HepG2 (cell line): ENCODE measurements at regions not wholly inside any gene's neighbourhood (a gene's known extent, or its start where the extent isn't known, plus 50 kb on each side); places are given as distances from the start of the nearest gene placed in this dataset.

Experiments used
- BCL3 ChIP-seq: sonication (generic); formaldehyde crosslinking; IDR thresholded peaks from 2 replicates; pipeline ENCODE4 v1.5.1; 2020; ENCODE audit warnings: mild to moderate bottlenecking, missing genetic modification reagents, moderate library complexity
- DPF2 ChIP-seq: sonication (generic); formaldehyde crosslinking; IDR thresholded peaks from 2 replicates; pipeline ENCODE4 v1.4.0; 2020; ENCODE audit warnings: mild to moderate bottlenecking, low read depth, missing genetic modification reagents, borderline replicate concordance
- MED1 ChIP-seq: sonication (generic); formaldehyde crosslinking; IDR thresholded peaks from 2 replicates; pipeline ENCODE4 v1.4.0; 2020; ENCODE audit warnings: missing genetic modification reagents
- NFYB ChIP-seq: sonication (generic); formaldehyde crosslinking; IDR thresholded peaks from 2 replicates; pipeline ENCODE4 v1.4.0; 2020; ENCODE audit warnings: missing genetic modification reagents
- RAD21 ChIP-seq: fragments of 450-650 bp; formaldehyde crosslinking; IDR thresholded peaks from 2 replicates; pipeline ENCODE4 v1.5.0; 2020; ENCODE audit warnings: mild to moderate bottlenecking
- SAFB2 ChIP-seq: sonication (generic); formaldehyde crosslinking; IDR thresholded peaks from 2 replicates; pipeline ENCODE4 v1.5.1; 2020; ENCODE audit warnings: missing genetic modification reagents, low read depth, mild to moderate bottlenecking, borderline replicate concordance
- TBX3 ChIP-seq: fragments of 450-650 bp; IDR thresholded peaks from 2 replicates; pipeline ENCODE4 v1.6.1; 2017; ENCODE audit warnings: antibody characterized with exemption, mild to moderate bottlenecking, inconsistent platforms, borderline replicate concordance
- TSC22D2 ChIP-seq: sonication (generic); formaldehyde crosslinking; IDR thresholded peaks from 2 replicates; pipeline ENCODE4 v1.5.1; 2020; ENCODE audit warnings: missing genetic modification reagents, mild to moderate bottlenecking, borderline replicate concordance
- ZNF180 ChIP-seq: sonication (generic); formaldehyde crosslinking; IDR thresholded peaks from 2 replicates; pipeline ENCODE4 v1.4.0; 2020; ENCODE audit warnings: low read depth, missing genetic modification reagents, borderline replicate concordance
- ZNF335 ChIP-seq: sonication (generic); formaldehyde crosslinking; IDR thresholded peaks from 2 replicates; pipeline ENCODE4 v1.4.0; 2020; ENCODE audit warnings: missing genetic modification reagents
- ZNF468 ChIP-seq: sonication (generic); formaldehyde crosslinking; IDR thresholded peaks from 2 replicates; pipeline ENCODE4 v1.8.0; 2022; ENCODE audit warnings: mild to moderate bottlenecking, moderate library complexity, missing genetic modification reagents
- ZNF567 ChIP-seq: sonication (generic); formaldehyde crosslinking; IDR thresholded peaks from 2 replicates; pipeline ENCODE4 v1.8.1; 2023; ENCODE audit warnings: mild to moderate bottlenecking, missing genetic modification reagents, borderline replicate concordance
- ZNF570 ChIP-seq: sonication (generic); formaldehyde crosslinking; IDR thresholded peaks from 2 replicates; pipeline ENCODE4 v1.4.0; 2020; ENCODE audit warnings: mild to moderate bottlenecking, missing genetic modification reagents, borderline replicate concordance
- ZNF709 ChIP-seq: sonication (generic); formaldehyde crosslinking; IDR thresholded peaks from 2 replicates; pipeline ENCODE4 v1.5.0; 2020; ENCODE audit warnings: mild to moderate bottlenecking, missing genetic modification reagents
- ZNF850 ChIP-seq: sonication (generic); formaldehyde crosslinking; conservative IDR thresholded peaks from 2 replicates; pipeline ENCODE4 v1.9.0; 2021; ENCODE audit warnings: mild to moderate bottlenecking, missing genetic modification reagents
- TF ChIP-seq, protein P1 (sequence below): sonication (generic); formaldehyde crosslinking; IDR thresholded peaks from 2 replicates; pipeline ENCODE4; 2020; ENCODE audit warnings: missing genetic modification reagents, mild to moderate bottlenecking, borderline replicate concordance
- TF ChIP-seq, protein P2 (sequence below): sonication (generic); formaldehyde crosslinking; IDR thresholded peaks from 2 replicates; pipeline ENCODE4 v1.4.0; 2020; ENCODE audit warnings: missing genetic modification reagents

- TF ChIP-seq, protein P1, sequence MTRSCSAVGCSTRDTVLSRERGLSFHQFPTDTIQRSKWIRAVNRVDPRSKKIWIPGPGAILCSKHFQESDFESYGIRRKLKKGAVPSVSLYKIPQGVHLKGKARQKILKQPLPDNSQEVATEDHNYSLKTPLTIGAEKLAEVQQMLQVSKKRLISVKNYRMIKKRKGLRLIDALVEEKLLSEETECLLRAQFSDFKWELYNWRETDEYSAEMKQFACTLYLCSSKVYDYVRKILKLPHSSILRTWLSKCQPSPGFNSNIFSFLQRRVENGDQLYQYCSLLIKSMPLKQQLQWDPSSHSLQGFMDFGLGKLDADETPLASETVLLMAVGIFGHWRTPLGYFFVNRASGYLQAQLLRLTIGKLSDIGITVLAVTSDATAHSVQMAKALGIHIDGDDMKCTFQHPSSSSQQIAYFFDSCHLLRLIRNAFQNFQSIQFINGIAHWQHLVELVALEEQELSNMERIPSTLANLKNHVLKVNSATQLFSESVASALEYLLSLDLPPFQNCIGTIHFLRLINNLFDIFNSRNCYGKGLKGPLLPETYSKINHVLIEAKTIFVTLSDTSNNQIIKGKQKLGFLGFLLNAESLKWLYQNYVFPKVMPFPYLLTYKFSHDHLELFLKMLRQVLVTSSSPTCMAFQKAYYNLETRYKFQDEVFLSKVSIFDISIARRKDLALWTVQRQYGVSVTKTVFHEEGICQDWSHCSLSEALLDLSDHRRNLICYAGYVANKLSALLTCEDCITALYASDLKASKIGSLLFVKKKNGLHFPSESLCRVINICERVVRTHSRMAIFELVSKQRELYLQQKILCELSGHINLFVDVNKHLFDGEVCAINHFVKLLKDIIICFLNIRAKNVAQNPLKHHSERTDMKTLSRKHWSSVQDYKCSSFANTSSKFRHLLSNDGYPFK (CRISPR knock-in tag): no peak
- no peak for TF ChIP-seq NFYB
- no peak for TF ChIP-seq RAD21 (CRISPR knock-in tag)
- TF ChIP-seq ZNF567 (CRISPR knock-in tag): no peak
- TF ChIP-seq MED1 (CRISPR knock-in tag): no peak
- TF ChIP-seq, protein P2, sequence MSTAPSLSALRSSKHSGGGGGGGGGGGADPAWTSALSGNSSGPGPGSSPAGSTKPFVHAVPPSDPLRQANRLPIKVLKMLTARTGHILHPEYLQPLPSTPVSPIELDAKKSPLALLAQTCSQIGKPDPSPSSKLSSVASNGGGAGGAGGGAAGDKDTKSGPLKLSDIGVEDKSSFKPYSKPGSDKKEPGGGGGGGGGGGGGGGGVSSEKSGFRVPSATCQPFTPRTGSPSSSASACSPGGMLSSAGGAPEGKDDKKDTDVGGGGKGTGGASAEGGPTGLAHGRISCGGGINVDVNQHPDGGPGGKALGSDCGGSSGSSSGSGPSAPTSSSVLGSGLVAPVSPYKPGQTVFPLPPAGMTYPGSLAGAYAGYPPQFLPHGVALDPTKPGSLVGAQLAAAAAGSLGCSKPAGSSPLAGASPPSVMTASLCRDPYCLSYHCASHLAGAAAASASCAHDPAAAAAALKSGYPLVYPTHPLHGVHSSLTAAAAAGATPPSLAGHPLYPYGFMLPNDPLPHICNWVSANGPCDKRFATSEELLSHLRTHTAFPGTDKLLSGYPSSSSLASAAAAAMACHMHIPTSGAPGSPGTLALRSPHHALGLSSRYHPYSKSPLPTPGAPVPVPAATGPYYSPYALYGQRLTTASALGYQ: no peak
- no peak for TF ChIP-seq SAFB2 (CRISPR knock-in tag)
- no peak for TF ChIP-seq ZNF850 (CRISPR knock-in tag)
- TF ChIP-seq ZNF468 (CRISPR knock-in tag): no peak
- TF ChIP-seq ZNF709 (CRISPR knock-in tag): no peak
- TF ChIP-seq ZNF335 (CRISPR knock-in tag): no peak
- no peak for TF ChIP-seq TSC22D2 (CRISPR knock-in tag)
- no peak for TF ChIP-seq ZNF180 (CRISPR knock-in tag)
- TF ChIP-seq TBX3: no peak
- TF ChIP-seq BCL3 (CRISPR knock-in tag): no peak
- no peak for TF ChIP-seq DPF2 (CRISPR knock-in tag)
- no peak for TF ChIP-seq ZNF570
Observed at GRCh38 chr1:178625695-178626094, 99.3 kb upstream of the RALGPS2 start (continued).
